PFSK-1 (cell line): ENCODE measurements at regions not wholly inside any gene's neighbourhood (a gene's known extent, or its start where the extent isn't known, plus 50 kb on each side); places are given as distances from the start of the nearest gene placed in this dataset.

Experiments used
- FOXP2 ChIP-seq: optimal IDR thresholded peaks from 2 replicates; pipeline ENCODE3; 2011; ENCODE audit warnings: borderline replicate concordance, control low read depth, inconsistent platforms; ENCODE audit not compliant: insufficient read depth; ENCODE audit errors: extremely low read length, extremely low read depth
- POLR2AphosphoS5 ChIP-seq: IDR thresholded peaks from 2 replicates; pipeline ENCODE4 v1.6.1; 2012; ENCODE audit warnings: low read depth, mild to moderate bottlenecking, control low read depth, low read length, moderate library complexity
- SIN3A ChIP-seq: IDR thresholded peaks from 2 replicates; pipeline ENCODE4 v1.6.1; 2012; ENCODE audit warnings: mild to moderate bottlenecking, low read length, moderate library complexity, borderline replicate concordance; ENCODE audit not compliant: insufficient read depth
- TAF1 ChIP-seq: IDR thresholded peaks from 2 replicates; pipeline ENCODE4 v1.6.1; 2012; ENCODE audit warnings: low read length, control low read depth, borderline replicate concordance; ENCODE audit not compliant: insufficient read depth
- TF ChIP-seq, protein P1 (sequence below), 2 experiments: IDR thresholded peaks; 2 replicates each; pipeline versions ENCODE4 v1.6.1 to v1.8.0; 2011 to 2012; ENCODE audit warnings: low read depth in 2 of 2, low read length in 2 of 2, control low read depth in 1 of 2, inconsistent platforms in 1 of 2, mild to moderate bottlenecking in 1 of 2, moderate library complexity in 1 of 2; ENCODE audit not compliant: insufficient read depth in 1 of 2

DNA sequence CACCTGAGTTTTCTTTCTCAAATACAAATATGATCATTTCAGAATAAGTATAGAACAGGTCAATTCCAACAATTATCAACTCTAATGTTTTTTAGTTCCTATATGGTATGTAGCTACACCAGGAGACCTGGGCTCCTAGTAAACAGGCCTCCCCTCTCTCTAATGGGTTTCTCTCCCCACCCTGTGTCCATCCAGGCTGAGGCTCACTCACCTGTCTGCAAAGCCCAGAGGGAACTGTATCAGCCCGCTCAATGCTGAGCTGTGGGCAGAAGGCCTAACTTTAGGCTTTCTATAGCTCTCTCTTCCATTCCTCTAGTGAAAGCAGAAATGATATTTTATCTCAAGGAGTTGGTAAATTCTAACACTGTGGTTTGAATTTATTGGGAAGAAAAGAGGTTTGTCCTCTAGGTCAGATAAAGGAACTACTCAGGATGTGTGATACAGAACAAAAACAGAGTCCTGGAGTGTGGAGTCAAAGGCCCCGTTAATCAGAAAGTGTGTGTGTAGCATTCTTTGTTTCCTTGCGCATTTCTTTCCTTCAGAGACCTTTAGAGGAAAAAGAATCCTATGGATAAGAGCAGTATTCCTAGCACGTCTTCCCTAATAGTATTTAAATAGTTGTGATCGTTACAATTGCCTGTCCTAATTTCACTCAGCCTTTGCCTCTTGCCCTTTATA, 408.9 kb downstream of the PYDC2 start:
- TF ChIP-seq POLR2AphosphoS5 (no peak), TAF1 (no peak), FOXP2 (no peak), SIN3A (no peak)
- TF ChIP-seq, protein P1, sequence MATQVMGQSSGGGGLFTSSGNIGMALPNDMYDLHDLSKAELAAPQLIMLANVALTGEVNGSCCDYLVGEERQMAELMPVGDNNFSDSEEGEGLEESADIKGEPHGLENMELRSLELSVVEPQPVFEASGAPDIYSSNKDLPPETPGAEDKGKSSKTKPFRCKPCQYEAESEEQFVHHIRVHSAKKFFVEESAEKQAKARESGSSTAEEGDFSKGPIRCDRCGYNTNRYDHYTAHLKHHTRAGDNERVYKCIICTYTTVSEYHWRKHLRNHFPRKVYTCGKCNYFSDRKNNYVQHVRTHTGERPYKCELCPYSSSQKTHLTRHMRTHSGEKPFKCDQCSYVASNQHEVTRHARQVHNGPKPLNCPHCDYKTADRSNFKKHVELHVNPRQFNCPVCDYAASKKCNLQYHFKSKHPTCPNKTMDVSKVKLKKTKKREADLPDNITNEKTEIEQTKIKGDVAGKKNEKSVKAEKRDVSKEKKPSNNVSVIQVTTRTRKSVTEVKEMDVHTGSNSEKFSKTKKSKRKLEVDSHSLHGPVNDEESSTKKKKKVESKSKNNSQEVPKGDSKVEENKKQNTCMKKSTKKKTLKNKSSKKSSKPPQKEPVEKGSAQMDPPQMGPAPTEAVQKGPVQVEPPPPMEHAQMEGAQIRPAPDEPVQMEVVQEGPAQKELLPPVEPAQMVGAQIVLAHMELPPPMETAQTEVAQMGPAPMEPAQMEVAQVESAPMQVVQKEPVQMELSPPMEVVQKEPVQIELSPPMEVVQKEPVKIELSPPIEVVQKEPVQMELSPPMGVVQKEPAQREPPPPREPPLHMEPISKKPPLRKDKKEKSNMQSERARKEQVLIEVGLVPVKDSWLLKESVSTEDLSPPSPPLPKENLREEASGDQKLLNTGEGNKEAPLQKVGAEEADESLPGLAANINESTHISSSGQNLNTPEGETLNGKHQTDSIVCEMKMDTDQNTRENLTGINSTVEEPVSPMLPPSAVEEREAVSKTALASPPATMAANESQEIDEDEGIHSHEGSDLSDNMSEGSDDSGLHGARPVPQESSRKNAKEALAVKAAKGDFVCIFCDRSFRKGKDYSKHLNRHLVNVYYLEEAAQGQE (IDR thresholded peaks at IDR 0.05; ENCODE audit: insufficient read depth in 1 of 2, low read depth in 2 of 2, low read length in 2 of 2), result no peak
